Heart right ventricle (tissue), 16 donors: ENCODE measurements at regions not wholly inside any gene's neighbourhood (a gene's known extent, or its start where the extent isn't known, plus 50 kb on each side); places are given as distances from the start of the nearest gene placed in this dataset.

Source experiments
- ATAC-seq, 8 donors: fragments of 200-7000 bp; cut with Tn5 transposase; one replicate each; pipeline ENCODE4 v1.9.1; 2020; ENCODE audit warnings: mild to moderate bottlenecking in 8 of 8, moderate library complexity in 8 of 8, moderate number of reproducible peaks in 1 of 8
- DNase-seq, 2 donors: peaks; one replicate each; pipeline ENCODE4 v3.0.0-alpha.2; 2020
- H3K27ac ChIP-seq, 10 donors: fragments of 200-600 bp; sonication (generic) in 2 of 10; one replicate each; pipeline versions ENCODE4 v1.5.0 to v1.8.0; 2020 to 2022; ENCODE audit warnings: mild to moderate bottlenecking in 3 of 10
- H3K27me3 ChIP-seq, 7 donors: fragments of 200-600 bp; one replicate each; pipeline ENCODE4 v1.8.0; 2021 to 2022; ENCODE audit warnings: mild to moderate bottlenecking in 2 of 7
- H3K36me3 ChIP-seq, 9 donors: fragments of 200-600 bp; sonication (generic) in 1 of 9; one replicate each; pipeline versions ENCODE4 v1.5.0 to v1.8.0; 2020 to 2022; ENCODE audit warnings: mild to moderate bottlenecking in 2 of 9
- H3K4me1 ChIP-seq, 9 donors: fragments of 200-600 bp; sonication (generic) in 1 of 9; one replicate each; pipeline versions ENCODE4 v1.5.0 to v1.8.0; 2020 to 2022; ENCODE audit warnings: mild to moderate bottlenecking in 4 of 9
- H3K4me3 ChIP-seq, 10 donors: fragments of 200-600 bp; sonication (generic) in 2 of 10; one replicate each; pipeline versions ENCODE4 v1.5.0 to v1.8.0; 2020 to 2022; ENCODE audit warnings: mild to moderate bottlenecking in 7 of 10, moderate library complexity in 2 of 10
- H3K9me3 ChIP-seq, 11 donors: fragments of 200-600 bp in 10 of 11; sonication (generic) in 2 of 11; one replicate each; pipeline versions ENCODE4 v1.5.0 to v1.8.0; 2013 to 2022; ENCODE audit warnings: mild to moderate bottlenecking in 2 of 11, control low read depth in 1 of 11, moderate library complexity in 1 of 11
- WGBS, 2 donors: extraction: QIAGEN DNeasy Blood & Tissue Kit; methylation state at CpG; one replicate each; pipeline ENCODE4 v1.1.7; 2013; ENCODE audit warnings: inconsistent platforms in 1 of 2; 5-methylcytosine and 5-hydroxymethylcytosine counted together
- intact Hi-C, 10 donors: fragments of 100-400 bp; cut with DNase I; formaldehyde crosslinking; loops; one replicate each; pipeline versions ENCODE4 v1.11.1 to v1.14.2; 2022
- TF ChIP-seq, protein P1 (sequence below), 9 donors: fragments of 200-600 bp; sonication (generic) in 2 of 9; IDR thresholded peaks; one replicate each; pipeline versions ENCODE4 v1.5.0 to v1.8.0; 2021 to 2022; ENCODE audit warnings: antibody characterized with exemption in 9 of 9, mild to moderate bottlenecking in 5 of 9, moderate library complexity in 1 of 9
- donor health status: Arrhythmogenic right ventricular cardiomyopathy.
- donor health status: ischemic (EF 13 %, LVEDD 7.1; RV severe dilation, severe dysfunction).
- donor health status: healthy with polysubstance abuse.
- donor health status: DM: no; HTN: yes; CAD: no.
- donor health status: DM: no; HTN: no; CAD: no.
- donor health status: ischemic (EF 25% LVEDD 6.9; RV normal size, moderate dysfunction).
- donor health status: ischemic (EF 25% LVEDD 5.7; RV mildly dilated, moderate dysfunction).
- donor health status: healthy.
- donor health status: DM: yes; HTN: yes; CAD: no.
- donor health status: Ischemic cardiomyopathy.
- donor health status: ischemic (EF 35%, LVEDD 5.7; RV mildly dilated, moderate dysfunction).
- donor health status: nonischemic (EF 11% LVEDD 7.7; RV severe dilation, severe dysfunction).
- donor health status: DM: yes; HTN: yes; CAD: no.
- donor health status: PGD.
- donor health status: ischemic (EF 29% LVEDD 5.4; RV normal size, mild dysfunction).
- donor health status: nonischemic (EF 23%, LVEDD 6.1; RV moderate dilation, normal function).

DNA sequence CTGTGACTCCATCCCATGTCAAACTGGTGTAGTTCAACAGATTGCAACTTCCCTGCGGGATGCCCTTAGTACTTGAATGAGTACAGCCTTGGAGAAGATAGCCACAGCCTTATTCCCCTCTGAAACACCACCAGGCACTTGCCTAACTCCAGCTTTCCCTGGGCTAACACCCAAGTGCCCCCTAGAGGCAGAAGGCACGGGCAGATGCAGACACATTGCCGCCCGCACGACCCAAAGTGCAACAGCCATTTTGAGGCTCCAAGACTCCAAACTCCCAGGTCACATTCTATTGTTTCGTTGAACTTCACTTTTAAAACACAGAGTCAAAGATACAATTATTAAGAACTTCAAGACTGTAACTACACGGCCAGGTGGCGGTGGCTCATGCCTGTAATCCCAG lies 163.6 kb upstream of the CDH6 start:
- Histone ChIP-seq H3K4me1 (no peaks in the 10 kb centered on the region), H3K4me3 (no peak overlapping the region)

GRCh38 chr5:31027721-31028120 lies 165.8 kb upstream of the CDH6 start:
- no peak overlapping the region for H3K27ac ChIP-seq
- TF ChIP-seq, protein P1, sequence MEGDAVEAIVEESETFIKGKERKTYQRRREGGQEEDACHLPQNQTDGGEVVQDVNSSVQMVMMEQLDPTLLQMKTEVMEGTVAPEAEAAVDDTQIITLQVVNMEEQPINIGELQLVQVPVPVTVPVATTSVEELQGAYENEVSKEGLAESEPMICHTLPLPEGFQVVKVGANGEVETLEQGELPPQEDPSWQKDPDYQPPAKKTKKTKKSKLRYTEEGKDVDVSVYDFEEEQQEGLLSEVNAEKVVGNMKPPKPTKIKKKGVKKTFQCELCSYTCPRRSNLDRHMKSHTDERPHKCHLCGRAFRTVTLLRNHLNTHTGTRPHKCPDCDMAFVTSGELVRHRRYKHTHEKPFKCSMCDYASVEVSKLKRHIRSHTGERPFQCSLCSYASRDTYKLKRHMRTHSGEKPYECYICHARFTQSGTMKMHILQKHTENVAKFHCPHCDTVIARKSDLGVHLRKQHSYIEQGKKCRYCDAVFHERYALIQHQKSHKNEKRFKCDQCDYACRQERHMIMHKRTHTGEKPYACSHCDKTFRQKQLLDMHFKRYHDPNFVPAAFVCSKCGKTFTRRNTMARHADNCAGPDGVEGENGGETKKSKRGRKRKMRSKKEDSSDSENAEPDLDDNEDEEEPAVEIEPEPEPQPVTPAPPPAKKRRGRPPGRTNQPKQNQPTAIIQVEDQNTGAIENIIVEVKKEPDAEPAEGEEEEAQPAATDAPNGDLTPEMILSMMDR (IDR thresholded peaks at IDR 0.05) = no peak
- intact Hi-C loops = no loop called here
- H3K4me3 ChIP-seq = no peak overlapping the region
- no peaks in the 10 kb centered on the region for H3K4me1 ChIP-seq
- H3K27me3 ChIP-seq = no peaks in the 10 kb centered on the region
- DNase-seq (no peak), ATAC-seq (no peak)
- no peaks in the 10 kb centered on the region for H3K9me3 ChIP-seq
- H3K36me3 ChIP-seq = no peaks in the 10 kb centered on the region

More for the DNA sequence above, 163.6 kb upstream of the CDH6 start:
- 90 to 91% methylated on average over 8 of the region's 8 CpGs for WGBS, 2 donors
- intact Hi-C loops = no loop called here
- ATAC-seq (no peak), DNase-seq (no peak)
- H3K9me3 ChIP-seq = no peaks in the 10 kb centered on the region
- TF ChIP-seq, protein P1 (IDR thresholded peaks at IDR 0.05) = no peak
- H3K36me3 ChIP-seq = no peaks in the 10 kb centered on the region
- H3K27me3 ChIP-seq = no peaks in the 10 kb centered on the region
- H3K27ac ChIP-seq = no peak overlapping the region

DNA sequence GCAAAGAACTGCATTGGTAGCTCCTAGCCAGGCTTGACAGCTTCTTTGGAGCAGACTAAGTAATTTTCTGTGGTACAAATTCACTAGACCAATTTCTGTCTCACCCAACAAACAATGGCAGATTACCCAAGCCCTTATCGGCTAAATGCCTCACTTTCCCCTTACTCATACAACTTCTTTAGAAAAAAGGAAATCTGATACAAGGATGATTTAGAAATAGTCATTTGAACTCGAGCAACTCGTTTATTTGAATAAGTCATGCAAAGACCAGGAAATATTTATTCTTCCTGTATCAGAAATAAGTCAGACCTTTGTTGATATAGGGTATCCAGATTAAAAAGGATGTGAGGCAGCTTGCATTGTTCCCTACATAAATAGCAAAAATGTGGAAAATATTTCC lies 170.4 kb upstream of the CDH6 start:
- no peaks in the 10 kb centered on the region for H3K9me3 ChIP-seq
- WGBS, 2 donors = 44 to 67% methylated on average over 3 of the region's 3 CpGs
- no peaks in the 10 kb centered on the region for H3K4me1 ChIP-seq
- TF ChIP-seq, protein P1 (IDR thresholded peaks at IDR 0.05) = no peak
- no peak overlapping the region for H3K27ac ChIP-seq
- DNase-seq (no peak), ATAC-seq (no peak)
- no peaks in the 10 kb centered on the region for H3K27me3 ChIP-seq
- H3K4me3 ChIP-seq = no peak overlapping the region
- intact Hi-C loops = no loop called here
- no peaks in the 10 kb centered on the region for H3K36me3 ChIP-seq

- no peaks in the 10 kb centered on the region for H3K4me1 ChIP-seq
- H3K27me3 ChIP-seq = no peaks in the 10 kb centered on the region
- no peak overlapping the region for H3K27ac ChIP-seq
- WGBS, 2 donors = 43 to 53% methylated on average over 2 of the region's 2 CpGs
- no peak overlapping the region for H3K4me3 ChIP-seq
- H3K9me3 ChIP-seq = peaks cover 0 to under 1% (median 0%) of the 10 kb centered on the region in 11 donors
- no peak for DNase-seq
- TF ChIP-seq, protein P1 (IDR thresholded peaks at IDR 0.05) = no peak
- ATAC-seq = no peak
- intact Hi-C loops = no loop called here
- no peaks in the 10 kb centered on the region for H3K36me3 ChIP-seq
Observed at GRCh38 chr5:31021181-31021624, 172.3 kb upstream of the CDH6 start.

DNA sequence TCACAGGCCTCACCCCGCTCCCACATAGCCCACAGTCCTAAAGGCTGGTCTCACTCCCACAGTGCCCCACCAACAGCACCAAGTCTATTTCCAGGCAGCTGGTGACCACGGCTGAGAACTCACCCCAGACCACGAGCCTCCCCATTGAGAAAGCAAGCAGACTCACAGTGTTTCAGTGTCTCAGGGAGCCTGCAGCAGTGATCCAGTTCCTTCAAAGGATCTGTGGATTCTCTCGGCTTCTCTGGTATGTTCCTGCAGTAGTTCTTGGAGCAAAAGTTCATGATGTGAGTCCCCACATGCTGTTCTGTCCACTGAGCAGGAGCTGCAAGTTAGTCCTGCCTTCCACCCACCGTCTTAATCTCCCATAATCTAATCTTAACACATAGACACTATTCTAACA lies 185.3 kb upstream of the CDH6 start:
- intact Hi-C loops = no loop called here
- Histone ChIP-seq H3K9me3 (peaks cover 0 to 17% (median 0%) of the 10 kb centered on the region in 11 donors), H3K36me3 (no peaks in the 10 kb centered on the region), H3K27ac (no peak overlapping the region), H3K27me3 (no peaks in the 10 kb centered on the region), H3K4me1 (no peaks in the 10 kb centered on the region), H3K4me3 (no peak overlapping the region)
- ATAC-seq = no peak
- DNase-seq = no peak
- WGBS, 2 donors = 76 to 82% methylated on average over 5 of the region's 5 CpGs
- TF ChIP-seq, protein P1 (IDR thresholded peaks at IDR 0.05) = no peak
